Superior temporal gyrus (tissue), 1 donor: ENCODE measurements at regions not wholly inside any gene's neighbourhood (a gene's known extent, or its start where the extent isn't known, plus 50 kb on each side); places are given as distances from the start of the nearest gene placed in this dataset.
"Not testable (repeated sequence)": the region's sequence is repeated elsewhere in the genome, so short reads cannot be mapped to it uniquely, and the experiment has no call there.

Experiments used
- DNase-seq: peaks from one replicate; pipeline ENCODE4 v3.0.0-alpha.2; 2016; ENCODE audit errors: extremely low spot score

DNA sequence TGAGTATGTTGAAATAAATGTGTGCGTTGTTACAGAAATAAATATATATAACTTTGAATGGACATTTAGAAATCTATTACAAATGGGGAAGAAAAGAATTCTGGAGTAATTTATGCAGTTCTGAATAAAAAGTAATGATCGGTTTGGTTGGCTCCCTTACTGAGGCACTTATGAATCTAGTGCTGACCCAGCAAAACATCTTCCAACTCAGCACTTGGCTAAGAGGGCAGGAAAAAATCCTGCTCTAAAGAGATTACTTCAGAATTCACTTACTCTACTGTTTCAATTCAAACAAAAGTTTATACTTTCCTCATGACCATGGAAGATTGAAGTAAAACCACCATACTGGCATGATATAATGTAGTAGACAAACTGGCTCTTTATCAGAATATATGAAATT lies 123.9 kb upstream of the RXFP1 start:
- no peak for DNase-seq

DNA sequence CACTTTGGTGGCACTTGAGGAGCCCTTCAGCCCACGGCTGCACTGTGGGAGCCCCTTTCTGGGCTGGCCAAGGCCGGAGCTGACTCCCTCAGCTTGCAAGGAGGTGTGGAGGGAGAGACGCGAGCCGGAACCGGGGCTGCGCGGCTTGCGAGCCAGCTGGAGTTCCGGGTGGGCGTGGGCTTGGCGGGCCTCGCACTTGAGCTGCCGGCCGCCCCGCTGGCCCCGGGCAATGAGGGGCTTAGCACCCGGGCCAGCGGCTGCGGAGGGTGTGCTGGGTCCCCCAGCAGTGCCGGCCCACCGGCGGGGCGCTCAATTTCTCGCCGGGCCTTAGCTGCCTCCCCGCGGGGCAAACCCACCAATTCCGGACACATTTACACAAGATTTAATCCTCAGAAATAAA lies 113.7 kb upstream of the RXFP1 start:
- DNase-seq: not testable (repeated sequence)

DNA sequence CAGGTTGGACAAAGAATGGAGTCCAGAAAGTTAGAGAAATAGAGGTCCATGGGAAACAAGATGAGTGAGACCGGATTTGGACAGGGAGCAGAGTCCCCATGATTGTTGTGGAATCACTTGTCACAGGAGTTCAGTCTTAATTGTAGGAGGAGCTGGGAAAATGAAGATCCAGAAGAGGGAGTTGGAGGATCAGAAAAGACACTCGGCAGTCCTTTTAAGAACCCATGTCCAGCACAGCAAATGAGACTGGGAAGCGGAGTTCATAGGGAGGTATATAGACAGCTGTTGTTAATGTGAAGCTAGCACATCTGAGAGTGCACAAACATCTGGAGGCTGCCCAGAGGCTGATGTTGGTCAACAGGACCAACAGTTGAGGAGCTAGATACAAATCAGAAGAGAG lies 111.4 kb upstream of the RXFP1 start:
- peak; percentile 43 for DNase-seq

DNA sequence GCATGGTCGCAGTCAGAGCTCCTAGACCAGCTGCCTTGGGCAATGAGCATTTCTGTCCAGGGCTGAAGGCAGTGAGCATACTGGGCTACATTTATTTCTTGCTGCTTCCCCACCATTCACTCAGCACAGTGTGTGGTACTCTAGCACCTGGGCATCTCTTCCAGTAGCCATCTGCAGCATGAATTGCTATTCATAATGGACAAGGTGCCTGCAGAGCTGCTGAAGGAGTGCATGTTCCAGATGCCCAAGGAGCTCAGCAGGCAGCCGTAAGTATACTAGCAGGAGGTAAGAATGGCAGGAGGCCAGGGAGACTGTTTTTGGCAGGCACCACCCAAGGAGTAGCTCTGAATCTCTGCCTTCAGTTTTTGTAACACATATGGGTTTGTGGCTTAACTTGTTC lies 110.4 kb upstream of the RXFP1 start:
- DNase-seq: peak; percentile 49

DNA sequence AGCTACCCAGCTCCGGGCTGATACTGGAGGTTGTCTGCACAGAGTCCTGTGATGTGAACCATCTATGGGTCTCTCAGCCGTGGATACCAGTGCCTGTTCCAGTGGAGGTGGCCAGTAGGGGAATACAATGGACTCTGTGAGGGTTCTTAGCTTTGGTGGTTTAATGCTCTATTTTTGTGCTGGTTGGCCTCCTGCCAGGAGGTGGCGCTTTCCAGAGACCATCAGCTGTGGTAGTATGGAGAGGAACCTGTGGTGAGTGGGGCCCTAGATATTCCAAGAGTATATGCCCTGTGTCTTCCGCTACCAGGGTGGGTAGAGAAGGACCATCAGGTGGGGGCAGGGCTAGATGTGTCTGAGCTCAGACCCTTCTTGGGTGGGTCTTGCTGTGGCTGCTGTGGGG lies 103.0 kb upstream of the RXFP1 start:
- not testable (repeated sequence) for DNase-seq

DNA sequence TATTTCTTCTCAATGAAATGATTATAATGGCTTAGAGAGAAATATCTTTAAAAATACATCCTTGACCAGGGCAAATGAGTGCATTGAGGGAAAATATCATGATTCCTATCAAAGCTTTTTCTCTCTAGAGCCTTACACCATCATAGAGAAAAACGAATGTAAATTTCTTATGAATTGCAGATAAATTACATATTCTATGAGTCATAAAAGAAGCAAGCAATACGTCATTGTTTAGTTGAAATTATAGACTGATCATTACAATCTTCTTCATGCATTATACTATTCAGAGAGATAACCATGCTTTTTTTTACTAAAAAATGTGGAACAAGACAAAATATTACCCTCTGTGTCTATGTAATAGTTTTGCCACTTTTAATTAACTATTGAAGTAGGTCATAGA lies 100.9 kb upstream of the RXFP1 start:
- no peak for DNase-seq

DNA sequence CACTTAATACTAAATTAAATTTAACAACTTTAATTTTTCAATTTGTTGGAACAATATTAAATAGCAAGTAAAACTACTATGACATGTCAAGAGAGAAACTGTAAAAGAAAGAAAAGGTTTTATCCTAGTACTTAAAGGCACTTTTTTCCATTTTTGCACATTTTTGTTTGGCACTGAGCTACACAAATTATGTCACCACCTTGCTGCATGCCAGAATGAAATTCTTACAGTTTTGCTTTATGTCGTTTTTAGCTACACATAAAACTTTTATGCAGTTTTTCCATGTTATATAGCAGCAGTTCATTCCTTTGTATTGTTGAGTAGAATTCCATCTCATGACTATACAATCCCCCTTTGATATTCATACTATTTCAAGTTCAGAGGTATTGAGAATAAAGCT lies 99.1 kb upstream of the RXFP1 start:
- peak; percentile 36 for DNase-seq

DNA sequence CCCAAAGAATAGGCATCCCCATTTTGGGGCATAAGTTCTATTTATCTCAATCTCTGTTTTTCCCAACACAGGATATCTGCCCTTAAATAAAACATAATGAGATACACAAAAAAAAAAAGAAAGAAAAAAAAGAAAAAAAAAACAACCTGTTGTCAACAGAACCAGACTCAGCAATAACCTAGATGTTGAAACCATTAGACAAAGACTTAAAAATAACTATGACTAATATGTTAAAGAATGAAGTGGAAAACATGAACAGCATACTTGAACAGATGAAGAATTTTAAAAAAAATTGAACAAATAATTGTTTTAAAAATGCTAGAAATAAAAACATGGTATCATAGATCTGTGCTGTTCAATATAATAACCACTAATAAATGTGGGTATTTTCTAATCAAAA lies 93.4 kb upstream of the RXFP1 start:
- no peak for DNase-seq

DNA sequence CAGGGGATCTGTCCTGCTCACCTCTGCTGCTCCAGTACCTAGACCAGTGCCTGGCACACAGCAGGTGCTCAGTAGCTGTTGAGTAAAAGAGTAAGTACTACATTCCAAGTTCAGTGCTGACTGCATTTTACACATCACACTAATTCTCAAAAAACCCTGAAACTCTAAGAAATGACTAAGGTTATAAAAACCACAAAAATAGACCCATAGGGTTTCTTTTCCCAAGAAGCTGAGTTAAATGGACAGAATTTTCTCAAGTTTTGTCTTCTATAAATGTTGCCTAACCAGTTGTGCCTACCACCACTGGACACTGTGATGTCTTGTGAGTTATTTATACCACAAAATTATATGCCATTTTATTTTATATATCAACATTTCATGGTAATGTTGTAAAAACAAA lies 78.9 kb upstream of the RXFP1 start:
- DNase-seq: no peak

DNA sequence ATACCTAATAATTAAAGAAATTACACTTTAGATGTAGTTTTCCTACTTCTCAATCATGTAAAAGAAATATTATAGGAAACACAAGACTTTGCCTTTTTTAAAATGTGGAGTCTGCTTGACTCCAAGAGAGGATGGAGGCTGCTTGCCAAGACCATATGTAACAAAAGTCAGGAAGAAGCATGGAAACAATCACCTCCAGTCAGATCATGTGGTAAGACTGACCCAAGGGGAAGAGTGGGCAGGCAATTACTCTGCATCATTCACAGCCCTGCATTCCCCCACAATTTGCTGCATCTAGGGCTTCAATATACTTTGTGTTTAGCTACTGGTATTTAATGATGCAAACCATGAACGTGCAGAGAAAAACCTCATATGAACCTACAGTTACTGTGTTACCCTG lies 78.0 kb upstream of the RXFP1 start:
- DNase-seq: no peak

DNA sequence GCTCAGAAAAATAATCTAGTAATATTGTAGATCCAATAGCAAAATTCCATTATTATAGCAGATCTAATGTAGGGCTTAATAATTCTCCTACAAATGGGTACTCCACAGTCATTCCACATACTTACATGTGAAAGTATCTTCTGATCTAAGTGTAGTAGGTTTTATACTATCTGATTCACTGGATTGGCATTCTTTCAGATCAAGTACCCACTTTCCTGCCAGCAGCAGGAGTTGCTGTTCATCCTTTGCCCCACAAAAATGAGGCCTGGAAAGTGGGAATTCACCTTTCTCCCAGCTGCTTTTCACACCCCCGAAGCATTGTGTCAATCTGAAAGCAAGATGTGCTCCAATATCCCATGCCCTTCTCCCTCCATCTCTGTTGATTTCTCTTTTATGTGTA lies 77.1 kb upstream of the RXFP1 start:
- DNase-seq: no peak

DNA sequence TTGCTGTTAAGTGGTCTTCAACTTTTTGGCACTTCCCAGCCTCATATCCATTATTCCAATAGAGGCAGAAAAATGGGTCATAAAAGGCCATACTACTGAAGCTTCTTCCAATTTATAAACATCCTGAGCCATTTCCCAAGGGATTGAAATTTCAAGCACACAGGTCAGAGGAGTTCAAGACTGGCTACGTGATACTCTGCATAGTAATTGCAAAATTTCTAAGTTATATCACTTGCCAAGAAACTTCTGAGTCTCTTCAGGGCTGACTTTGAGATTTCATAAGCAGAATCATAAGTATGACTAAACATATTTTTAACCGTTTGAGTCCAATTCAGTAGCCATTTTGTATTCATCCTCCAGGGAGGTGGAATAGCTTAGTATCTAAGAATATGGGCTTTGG lies 75.6 kb upstream of the RXFP1 start:
- no peak for DNase-seq

DNA sequence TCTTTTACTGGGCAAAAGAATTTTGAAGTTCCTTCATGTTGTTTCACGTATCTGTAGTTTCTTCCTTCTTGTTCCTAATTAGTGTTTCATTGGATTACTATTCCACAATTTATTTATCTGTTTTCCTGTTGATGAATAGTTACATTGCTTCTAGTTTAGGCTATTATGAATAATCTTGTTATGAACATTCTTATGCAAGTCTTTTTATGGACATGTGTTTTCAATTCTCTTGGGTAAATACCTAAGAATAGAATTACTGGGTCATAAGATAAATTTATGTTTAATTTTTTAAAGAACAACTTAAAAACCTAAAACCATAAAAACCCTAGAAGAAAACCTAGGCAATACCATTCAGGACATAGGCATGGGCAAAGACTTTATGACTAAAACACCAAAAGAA lies 70.9 kb upstream of the RXFP1 start:
- no peak for DNase-seq

DNA sequence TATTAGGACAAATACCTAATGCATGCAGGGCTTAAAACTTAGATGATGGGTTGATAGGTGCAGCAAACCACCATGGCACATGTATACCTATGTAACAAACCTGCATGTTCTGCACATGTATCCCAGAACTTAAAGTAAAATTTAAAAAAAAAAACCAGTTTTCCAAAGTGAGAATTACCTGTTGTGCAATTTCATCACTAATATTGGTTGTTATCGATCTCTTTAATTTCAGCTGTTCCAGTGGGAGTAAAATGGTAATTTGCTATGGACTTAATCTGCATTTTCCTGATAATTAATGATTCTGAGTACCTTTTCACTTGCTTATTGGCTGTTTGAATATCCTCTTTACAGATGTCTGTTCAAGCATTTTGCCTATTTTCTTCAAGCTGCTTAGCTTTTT lies 69.6 kb upstream of the RXFP1 start:
- not testable (repeated sequence) for DNase-seq

DNA sequence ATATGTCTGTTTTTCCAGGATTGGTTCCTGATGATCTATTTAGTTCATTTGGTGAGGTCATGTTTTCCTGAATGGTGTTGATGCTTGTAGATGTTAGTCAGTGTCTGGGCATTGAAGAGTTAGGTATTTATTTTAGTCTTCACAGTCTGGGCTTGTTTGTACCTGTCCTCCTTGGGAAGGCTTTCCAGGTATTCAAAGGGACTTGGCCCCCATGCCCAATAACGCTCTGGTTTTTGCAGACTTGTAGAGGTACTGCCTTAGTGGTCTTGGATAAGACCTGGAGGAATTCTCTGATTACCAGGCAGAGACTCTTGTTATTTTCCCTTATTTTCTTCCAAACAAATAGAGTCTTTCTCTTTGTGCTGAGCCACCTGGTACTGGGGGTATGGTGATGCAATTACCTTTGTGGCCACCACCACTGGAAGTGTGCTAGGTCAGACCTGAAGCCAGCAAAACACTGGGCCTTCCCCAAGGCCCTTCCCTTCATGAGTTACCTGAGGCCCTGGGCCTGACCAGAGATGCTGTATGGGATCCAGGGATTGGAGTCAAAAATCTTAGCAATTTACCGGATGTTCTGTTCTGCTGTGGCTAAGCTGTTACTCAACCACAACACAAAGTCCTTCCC lies 63.3 kb upstream of the RXFP1 start:
- no peak for DNase-seq

DNA sequence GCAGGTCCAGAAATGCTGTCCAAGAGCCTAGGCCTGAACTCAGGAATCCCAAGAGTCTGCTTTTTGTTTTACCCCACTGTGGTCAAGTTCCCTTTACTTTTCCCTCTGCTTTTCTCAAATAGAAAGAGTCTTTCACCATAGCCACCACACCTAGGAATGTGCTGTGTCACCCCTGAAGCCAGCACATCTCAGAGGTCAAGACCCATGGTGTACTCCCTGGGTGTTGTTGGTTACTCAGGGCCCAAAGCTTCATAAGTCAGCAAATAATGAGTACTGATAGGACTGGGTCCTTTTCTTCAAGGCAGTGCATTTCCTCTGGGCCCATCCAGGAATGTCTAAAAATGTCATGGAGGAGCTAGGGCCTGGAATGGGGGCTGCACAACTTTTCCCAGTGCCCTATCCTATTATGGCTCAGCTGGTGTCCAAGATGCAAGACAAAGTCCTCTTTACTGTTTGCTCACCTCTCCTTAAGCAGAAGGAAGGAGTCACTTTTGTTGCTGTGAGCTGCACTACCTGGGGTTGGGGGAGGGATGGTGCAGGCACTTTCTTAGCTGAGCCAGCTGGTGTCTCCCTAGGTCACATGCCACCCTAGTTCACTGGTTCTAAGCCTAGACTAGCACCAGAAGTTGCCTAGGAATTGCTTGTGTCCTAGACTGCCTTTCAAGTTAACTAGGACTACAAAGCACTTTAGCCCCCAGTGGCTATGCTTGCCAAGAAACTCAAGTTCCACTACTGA lies 62.4 kb upstream of the RXFP1 start:
- DNase-seq: no peak

DNA sequence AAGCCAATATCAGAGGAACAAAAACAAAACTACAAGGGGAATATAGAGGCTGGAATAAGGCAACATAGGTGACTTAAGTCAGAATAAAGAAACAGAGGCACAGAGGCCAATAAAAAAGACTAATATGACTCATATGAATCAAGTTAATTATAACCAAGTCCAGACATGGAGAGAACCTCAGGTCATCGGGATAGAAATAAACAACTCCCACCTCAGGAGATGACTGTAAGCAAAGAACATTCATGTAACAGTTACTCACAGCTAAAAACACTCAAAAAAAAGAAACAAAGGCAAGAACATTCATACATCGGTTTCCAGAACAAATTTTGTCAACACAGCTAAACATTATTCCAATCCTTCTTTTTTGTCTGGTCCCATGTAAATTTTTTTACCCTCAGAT lies 60.3 kb upstream of the RXFP1 start:
- no peak for DNase-seq

DNA sequence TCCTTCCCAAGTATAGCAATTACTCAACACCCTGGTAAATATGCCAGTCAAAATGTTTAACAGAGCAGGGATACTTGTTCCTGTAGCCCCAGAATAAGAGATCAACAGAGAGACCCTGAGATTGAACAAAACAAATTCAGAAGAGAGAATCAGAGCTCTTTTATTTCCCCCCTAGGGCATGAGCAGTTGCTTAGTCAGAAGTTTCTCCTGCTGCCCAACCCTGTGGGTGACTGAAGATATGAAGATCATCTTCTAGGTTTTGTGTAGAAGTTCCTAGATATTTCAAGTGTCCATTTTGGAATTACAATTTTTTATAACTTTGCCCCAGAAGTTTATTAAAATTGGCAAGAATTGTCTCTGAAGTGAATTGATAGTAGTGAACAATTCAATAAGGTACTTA lies 59.1 kb upstream of the RXFP1 start:
- DNase-seq: no peak
